GM10266 (cell line): ENCODE measurements at regions not wholly inside any gene's neighbourhood (a gene's known extent, or its start where the extent isn't known, plus 50 kb on each side); places are given as distances from the start of the nearest gene placed in this dataset.
A peak's percentile ranks its signal among the peaks of the same experiment; 100 is the strongest.

Experiments used
- DNase-seq: peaks from one replicate; pipeline ENCODE4 v3.0.0; 2012; ENCODE audit errors: extremely low spot score
- CTCF ChIP-seq: IDR thresholded peaks from 2 replicates; pipeline ENCODE4 v1.5.1; 2012; ENCODE audit warnings: mild to moderate bottlenecking, low read depth; ENCODE audit not compliant: control insufficient read depth, insufficient read depth; ENCODE audit errors: missing control alignments

GRCh38 chr3:148367756-148368155 is 329.9 kb upstream of the AGTR1 start:
- DNase-seq, result no peak
- no peak for TF ChIP-seq CTCF

GRCh38 chr3:148369381-148369780 is 328.3 kb upstream of the AGTR1 start:
- no peak for DNase-seq
- TF ChIP-seq CTCF, result no peak

GRCh38 chr3:148372206-148372875 is 325.4 kb upstream of the AGTR1 start:
- no peak for TF ChIP-seq CTCF
- no peak for DNase-seq

GRCh38 chr3:148373961-148374360 is 323.7 kb upstream of the AGTR1 start:
- no peak for TF ChIP-seq CTCF
- no peak for DNase-seq

- peak; percentile 50 for TF ChIP-seq CTCF
- peak; percentile 6 for DNase-seq
Measured at GRCh38 chr3:148379763-148380382, 317.8 kb upstream of the AGTR1 start.

- no peak for DNase-seq
- no peak for TF ChIP-seq CTCF
Measured at GRCh38 chr3:148381051-148381450, 316.7 kb upstream of the AGTR1 start.

- no peak for DNase-seq
- no peak for TF ChIP-seq CTCF
Measured at GRCh38 chr3:148389916-148390315, 307.8 kb upstream of the AGTR1 start.
